ENCODE measurements at regions not wholly inside any gene's neighbourhood (a gene's known extent, or its start where the extent isn't known, plus 50 kb on each side); places are given as distances from the start of the nearest gene placed in this dataset.

DNA sequence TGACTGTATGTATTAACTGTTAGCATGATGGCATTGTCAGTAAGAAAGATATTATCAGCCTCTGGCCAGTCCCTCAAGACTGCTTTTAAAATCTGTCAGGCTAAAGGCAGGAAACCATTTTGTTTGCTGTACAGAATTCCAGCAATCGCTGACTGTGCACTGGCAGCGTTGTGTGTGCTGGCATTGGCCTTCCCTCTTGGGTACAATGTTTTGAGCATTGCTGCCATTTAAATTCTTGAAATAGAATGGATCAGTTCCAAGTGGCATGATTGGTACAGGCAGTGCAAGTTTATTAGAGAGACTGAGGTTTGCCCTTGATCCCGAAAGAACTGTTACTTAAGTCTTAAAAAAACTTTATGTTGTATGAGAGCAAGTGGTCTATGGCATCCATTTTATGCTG, 788.7 kb downstream of the OTOL1 start:
- TF ChIP-seq, protein P1, sequence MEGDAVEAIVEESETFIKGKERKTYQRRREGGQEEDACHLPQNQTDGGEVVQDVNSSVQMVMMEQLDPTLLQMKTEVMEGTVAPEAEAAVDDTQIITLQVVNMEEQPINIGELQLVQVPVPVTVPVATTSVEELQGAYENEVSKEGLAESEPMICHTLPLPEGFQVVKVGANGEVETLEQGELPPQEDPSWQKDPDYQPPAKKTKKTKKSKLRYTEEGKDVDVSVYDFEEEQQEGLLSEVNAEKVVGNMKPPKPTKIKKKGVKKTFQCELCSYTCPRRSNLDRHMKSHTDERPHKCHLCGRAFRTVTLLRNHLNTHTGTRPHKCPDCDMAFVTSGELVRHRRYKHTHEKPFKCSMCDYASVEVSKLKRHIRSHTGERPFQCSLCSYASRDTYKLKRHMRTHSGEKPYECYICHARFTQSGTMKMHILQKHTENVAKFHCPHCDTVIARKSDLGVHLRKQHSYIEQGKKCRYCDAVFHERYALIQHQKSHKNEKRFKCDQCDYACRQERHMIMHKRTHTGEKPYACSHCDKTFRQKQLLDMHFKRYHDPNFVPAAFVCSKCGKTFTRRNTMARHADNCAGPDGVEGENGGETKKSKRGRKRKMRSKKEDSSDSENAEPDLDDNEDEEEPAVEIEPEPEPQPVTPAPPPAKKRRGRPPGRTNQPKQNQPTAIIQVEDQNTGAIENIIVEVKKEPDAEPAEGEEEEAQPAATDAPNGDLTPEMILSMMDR (conservative IDR thresholded peaks at IDR 0.05 in 1 of 2, IDR thresholded peaks at IDR 0.05 in 1 of 2; ENCODE audit: low read depth in 1 of 2, low read length in 2 of 2), result no peak
- TF ChIP-seq EZH2 (IDR thresholded peaks at IDR 0.05; ENCODE audit: low read length, missing control alignments), result no peak
